ENCODE measurements at regions not wholly inside any gene's neighbourhood (a gene's known extent, or its start where the extent isn't known, plus 50 kb on each side); places are given as distances from the start of the nearest gene placed in this dataset.
A peak's percentile ranks its signal among the peaks of the same experiment; 100 is the strongest.
"Not testable (repeated sequence)": the region's sequence is repeated elsewhere in the genome, so short reads cannot be mapped to it uniquely, and the experiment has no call there.

GRCh38 chr6:13874191-13874549, 50.6 kb upstream of the RNF182 start:
- DNase-seq (ENCODE audit: low read depth in 2 of 2): no peak

DNA sequence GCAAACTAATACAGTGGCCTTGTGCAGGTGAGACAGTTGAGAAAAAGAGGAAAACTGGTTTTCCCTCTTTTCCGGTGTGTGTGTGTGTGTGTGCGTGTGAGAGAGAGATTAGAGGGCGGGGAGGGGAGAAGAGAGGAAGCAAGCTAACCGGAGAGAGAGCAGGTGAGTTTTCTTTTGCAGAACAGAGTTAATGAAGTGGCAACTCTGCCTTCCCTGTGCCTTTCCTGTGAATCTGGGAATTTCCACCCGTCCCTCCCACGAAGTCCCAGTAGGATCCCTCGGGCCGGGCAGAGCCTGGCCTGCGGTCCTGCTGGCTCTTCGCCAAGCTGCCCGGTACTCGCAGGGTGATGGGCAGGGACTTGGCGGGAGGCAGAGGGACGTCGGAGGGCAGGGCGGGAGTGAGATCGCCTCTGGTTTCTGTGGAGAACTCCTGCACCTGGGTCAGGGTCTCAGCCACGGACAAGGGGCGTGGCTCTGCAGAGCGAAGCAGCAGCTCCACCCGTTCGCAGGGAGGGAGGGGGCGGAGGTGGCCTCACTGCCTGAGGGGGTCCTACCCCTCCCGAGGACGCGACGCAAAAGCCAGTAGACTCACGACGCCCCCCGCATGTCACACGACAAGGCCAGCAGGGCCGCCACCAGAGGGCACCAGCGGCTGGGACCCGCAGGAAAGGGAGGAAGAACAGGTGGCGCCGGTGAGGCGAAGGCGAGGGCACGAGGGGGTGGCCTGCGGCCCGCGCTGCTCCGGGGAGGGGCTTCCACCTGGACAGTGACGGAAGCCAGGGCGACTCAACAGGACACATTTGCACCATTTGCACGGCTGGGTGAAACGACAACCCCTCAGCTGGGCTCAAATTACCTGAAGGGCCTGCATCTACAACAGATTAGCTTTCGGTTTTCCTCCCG, 51.2 kb upstream of the RNF182 start:
- DNase-seq (ENCODE audit: low read depth in 2 of 2): peak; percentile 32 to 52

GRCh38 chr6:13872681-13873080, 52.1 kb upstream of the RNF182 start:
- DNase-seq (ENCODE audit: low read depth in 2 of 2): no peak

DNA sequence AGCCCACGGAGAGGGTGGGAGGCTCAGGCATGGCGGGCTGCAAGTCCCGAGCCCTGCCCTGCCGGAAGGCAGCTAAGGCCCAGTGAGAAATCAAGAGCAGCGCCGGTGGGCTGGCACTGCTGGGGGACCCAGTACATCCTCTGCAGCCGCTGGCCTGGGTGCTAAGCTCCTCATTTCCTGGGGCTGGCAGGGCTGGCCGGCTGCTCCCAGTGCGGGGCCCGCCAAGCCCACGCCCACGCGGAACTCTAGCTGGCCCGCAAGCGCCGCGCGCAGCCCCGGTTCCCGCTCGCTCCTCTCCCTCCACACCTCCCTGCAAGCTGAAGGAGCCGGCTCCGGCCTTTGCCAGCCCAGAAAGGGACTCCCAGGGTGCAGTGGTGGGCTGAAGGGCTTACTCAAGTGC, 52.7 kb upstream of the RNF182 start:
- DNase-seq (ENCODE audit: low read depth in 2 of 2): not testable (repeated sequence)

DNA sequence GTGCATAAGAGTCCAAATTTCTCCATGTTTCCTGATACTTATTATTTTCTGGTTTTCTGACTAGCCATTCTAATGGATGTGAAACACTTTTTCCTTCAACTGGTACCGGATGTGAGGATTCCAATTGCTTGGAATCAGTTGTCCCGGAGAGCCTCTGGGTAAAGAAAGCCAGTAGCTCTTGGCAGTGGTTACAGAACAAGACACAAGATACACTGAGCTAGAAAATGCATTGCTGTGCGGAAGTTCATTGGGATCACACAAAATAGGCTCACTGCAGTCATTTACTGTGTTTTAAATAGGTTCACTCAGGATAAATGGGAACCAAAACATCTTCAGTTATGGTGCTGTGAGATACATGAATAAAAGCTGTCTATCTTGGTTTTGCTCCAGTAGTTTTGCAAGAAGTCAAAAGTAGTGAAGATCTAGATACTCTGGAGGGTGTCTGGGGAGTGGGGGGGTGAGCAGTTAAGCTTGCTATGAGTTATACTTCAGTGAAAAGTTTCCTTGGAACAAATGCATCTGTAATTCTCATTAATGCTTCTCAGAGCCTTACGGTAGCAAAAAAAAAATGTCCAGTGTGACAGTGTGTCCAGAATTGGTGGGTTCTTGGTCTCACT, 54.4 kb upstream of the RNF182 start:
- no peak for DNase-seq (ENCODE audit: low read depth in 2 of 2)

DNA sequence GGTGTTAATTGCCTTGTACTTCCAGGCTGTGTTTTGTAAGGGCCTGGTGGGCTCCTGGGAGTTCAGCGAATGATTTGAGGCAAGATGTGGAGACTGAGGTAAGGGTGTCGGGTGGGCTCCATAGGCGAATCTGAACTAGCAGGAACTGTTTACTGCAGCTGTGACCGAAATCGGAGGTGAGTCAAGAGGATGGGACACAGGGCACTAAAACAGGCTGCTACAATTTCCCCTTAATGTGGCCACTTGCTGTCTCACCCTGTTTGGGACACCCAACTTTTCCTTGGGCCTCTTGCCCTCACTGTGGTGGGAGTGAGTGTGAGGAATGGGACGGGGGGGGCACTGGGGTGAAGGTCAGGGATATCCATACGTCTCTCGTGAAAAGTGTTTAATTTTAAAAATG, 53.9 kb upstream of the MCUR1 start:
- DNase-seq (ENCODE audit: low read depth in 2 of 2): no peak

GRCh38 chr6:13866301-13866700, 51.9 kb upstream of the MCUR1 start:
- DNase-seq (ENCODE audit: low read depth in 2 of 2): no peak

GRCh38 chr6:13865141-13865540, 50.8 kb upstream of the MCUR1 start:
- DNase-seq (ENCODE audit: low read depth in 2 of 2): no peak

GRCh38 chr6:13864669-13865068, 50.3 kb upstream of the MCUR1 start:
- not testable (repeated sequence) for DNase-seq (ENCODE audit: low read depth in 2 of 2)
